Activated CD8-positive, alpha-beta memory T cell treated with anti-CD3 and anti-CD28 coated beads for 1 hour (primary cell): ENCODE measurements at regions not wholly inside any gene's neighbourhood (a gene's known extent, or its start where the extent isn't known, plus 50 kb on each side); places are given as distances from the start of the nearest gene placed in this dataset.
"Not testable (repeated sequence)": the region's sequence is repeated elsewhere in the genome, so short reads cannot be mapped to it uniquely, and the experiment has no call there.

Experiments
- DNase-seq, 2 donors: peaks; one replicate each; pipeline ENCODE4 v3.0.0-alpha.2; 2020; ENCODE audit warnings: low read depth in 1 of 2; ENCODE audit errors: extremely low read depth in 1 of 2

DNA sequence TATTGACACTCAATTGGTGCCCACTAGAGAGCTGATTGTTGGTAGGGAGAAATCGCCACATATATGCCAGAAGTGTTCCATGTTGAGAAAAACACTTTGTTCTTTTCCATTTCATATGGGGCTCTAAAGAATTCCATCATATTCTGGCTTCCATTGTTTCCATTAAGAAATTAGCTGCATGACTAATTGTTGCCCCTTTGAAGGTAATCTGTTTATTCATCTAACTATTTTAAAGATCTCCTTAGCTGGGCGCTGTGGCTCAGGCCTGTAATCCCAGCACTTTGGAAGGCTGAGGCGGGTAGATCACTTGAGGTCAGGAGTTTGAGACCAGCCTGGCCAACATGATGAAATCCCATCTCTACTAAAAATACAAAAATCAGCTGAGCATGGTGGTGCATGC is 109.9 kb downstream of the MRPL14 start:
- DNase-seq = not testable (repeated sequence)

DNA sequence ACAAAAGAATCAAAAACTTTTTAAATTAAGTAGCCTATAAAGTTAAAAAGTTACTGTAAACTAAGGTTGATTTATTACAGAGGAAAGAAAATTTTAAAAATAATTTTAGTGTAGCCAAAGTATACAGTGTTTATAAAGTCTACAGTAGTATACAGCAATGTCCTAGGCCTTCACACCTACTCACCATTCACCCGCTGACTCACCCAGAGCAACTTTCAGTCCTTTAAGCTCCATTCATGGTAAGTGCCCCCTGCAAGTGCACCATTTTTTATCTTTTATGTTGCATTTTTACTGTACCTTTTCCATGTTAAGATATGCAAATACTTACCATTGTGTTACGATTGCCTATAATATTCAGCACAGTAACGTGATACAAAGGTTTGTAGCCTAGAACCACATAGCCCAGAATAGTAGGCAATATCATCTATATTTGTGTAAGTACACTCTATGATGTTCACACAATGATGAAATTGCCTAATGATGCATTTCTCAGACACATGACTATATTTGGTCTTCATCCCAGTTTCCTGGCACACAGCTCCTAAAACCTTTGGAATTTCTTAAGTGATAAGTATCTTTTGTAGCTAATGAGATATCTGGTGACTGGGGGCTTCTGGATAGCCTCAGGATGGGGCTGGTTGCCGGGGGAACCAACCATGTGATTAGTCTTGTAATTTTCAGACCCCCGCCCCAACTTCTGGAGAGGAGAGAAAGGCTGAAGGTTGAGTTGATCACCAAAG is 111.0 kb downstream of the MRPL14 start:
- no peak for DNase-seq

DNA sequence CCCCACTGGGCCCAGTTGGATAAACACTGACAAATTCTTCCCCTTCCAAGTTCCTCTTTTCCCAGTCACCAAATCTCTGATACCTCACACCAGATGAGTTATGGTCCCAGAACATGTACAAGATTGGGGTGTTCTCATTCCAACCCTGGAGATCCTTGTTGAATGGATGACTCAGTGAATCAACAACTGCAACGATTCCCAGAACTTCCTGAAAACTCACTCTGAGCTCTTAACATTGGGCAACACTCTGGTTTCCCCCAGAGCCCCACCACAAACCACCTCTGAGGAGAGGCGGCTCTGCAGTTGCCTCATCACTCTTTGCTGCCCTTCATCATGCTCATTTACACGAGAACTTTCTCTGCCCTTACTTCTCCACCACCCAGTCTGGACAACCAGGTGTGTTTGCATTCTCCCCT is 115.2 kb downstream of the MRPL14 start:
- no peak for DNase-seq

DNA sequence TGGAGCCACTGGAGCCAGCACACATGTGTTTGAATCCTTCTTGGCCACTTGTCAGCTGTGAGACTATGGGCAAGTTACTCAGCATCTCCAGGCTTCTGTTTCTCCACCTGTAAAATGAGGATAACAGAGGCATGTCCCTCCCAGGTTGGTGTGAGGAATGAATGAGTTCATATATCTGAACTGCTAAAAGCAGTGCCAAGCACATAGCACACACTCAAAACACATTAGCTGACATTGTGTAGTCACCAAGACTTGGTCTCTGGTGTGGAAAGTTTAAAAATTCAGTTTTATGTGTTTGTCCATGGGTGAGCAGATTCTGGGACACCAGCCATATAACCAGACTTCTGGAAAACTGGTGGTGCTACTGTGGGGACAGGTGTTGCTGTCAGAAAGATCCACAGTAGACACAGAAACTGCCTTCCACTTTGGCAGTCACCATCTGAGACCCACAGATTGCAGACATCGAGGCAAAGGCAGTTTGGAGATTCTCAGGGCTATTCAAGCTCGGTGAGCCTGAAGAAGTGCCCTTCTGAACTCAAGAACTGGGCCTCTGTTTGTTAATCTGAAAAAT is 115.8 kb downstream of the MRPL14 start:
- no peak for DNase-seq

DNA sequence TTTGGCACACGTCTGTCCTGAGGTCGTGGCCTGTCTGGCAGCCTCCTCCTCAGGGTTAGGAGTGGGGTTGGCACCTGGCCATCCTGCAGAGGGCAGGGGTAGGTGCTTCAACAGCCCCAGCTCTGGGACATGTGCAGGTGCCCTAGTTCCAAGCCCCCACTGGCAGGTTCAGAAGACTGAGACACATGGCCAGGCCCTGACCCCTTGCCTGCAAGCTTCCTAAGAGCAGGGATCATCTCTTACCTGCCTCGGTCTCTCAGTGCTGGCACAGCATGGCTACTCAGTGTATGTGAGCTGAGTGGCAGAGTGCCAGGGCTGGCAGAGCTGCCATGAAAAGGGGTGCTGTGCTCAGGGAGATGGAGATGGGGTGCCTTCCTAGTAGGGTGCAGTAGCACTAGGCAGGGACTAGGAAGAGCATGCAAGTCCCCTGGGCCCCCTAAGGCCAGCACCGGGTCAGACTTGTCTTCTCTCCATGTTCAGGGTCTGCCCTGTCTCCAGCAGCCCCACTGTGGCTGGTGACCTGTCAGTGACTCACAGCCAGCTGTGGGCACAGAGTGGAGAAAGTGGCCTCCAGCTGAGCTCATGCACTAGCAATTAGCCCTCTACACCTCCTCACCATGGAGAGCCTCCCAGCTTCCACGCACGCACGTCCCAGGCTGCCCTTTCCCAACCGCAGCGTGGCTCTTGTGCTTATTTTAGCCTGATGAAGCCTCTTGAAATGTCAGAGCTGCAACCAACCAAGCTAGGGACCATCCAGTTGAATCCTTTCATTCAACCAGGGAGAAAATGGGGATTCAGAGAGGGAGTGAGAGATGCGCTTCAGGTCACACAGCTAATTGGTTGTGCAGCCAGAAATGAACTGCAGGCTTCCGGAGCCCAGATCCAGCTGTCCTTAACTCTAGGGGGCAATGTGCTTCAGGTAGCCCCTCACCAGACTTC is 116.6 kb downstream of the MRPL14 start:
- no peak for DNase-seq

DNA sequence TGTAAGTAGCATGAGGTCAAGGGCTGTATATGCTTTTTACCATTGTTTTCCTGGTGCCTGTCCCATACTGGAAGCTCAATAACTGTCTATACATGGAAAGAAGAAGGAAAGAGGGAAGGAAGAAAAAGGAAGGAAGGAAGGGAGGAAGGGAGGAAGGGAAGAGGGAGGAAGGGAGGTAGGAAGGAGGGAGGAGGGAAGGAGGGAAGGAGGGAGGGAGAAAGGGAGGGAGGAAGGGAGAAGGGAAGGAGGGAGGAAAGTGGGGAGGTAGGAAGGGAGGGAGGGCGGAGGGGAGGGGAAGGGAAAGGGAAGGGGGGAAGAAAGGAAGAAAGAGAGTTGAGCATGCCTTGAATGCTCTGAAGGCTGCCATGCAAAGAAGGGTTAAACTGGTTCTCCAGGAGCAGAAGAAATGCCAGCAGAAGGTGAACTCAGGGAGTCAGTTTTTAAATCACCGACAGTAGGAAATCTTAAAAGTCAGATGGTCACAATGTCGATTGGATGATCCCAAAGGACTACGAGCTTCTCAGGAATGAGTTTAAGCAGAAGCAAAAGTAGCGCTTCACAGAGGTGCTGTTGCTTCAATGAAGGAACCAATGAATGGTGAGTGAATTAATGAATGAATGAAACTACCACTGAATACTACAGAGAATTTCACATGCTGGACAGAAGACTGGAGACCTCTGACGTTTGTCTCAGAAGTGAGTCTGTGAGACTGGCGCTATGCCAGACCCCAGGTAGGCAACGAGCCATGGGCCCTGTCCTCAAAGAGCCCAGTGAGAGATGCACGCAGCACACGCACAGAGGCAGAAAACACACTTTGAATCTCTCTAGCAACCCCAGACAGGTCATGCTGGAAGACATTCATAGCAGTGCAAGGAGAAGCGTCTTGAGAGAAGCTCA is 117.6 kb downstream of the MRPL14 start:
- no peak for DNase-seq

DNA sequence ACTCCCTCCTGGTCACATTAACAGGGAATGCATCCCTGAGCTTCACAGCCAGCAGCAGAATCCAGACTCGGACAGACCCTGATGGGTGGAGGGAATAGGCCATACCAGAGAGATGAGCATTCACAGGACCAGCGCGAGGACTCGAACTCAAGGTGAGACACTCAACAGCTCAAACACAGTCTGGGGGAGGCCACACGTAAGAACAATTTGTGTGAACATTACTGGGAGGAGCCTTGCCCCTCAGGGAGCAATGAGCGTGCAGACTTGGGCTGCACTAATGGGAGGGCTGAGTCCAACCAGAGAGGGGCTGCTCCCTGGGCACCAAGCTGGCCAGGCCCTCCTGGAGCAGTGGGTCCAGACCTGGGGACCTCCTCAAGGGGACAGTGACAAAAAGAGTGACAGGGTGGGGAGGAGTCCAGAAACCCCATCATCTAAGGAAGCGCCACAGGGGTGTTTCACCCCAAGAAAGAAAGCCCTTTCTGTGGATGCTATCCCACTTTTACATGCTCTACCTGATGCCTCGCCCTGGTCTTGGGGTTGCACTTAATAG is 118.4 kb downstream of the MRPL14 start:
- no peak for DNase-seq

DNA sequence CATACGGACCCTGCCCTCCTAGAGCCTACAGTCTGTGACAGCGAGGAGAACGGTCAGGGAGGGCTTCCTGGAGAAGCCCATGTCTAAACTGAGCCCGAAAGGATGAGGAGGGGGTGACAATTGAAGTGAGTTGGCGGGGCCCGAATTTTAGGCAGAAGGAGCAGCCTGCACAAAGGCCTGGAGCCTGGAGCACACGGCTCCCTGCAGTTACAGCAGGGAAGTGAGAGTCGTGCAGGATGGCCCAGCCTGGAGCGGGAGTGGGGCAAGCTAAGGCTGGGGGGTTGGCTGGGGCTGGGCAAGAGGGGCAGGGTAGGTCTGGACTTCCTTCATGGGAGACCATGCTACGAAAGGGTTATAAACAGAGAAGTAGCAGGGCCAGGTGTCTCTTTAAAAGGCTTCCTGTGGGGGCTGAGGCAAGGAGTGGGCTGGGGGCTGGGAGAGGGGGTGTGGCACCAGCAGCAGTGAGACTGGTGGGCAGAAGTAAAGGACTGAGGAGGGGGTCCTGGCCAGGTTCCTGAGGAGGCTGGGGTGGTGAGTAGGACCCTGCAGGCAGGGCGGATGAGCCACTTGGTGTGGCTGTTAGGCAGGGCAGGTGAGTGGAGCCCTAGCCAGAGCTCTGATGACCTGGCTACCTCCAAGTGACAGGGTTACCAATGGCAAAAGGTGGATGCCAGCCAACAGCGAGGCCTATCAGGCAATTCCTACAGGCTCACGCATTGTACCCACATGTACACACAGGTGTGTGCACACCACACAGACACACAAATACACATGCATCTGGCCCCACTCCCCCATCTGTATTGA is 119.2 kb downstream of the MRPL14 start:
- no peak for DNase-seq

DNA sequence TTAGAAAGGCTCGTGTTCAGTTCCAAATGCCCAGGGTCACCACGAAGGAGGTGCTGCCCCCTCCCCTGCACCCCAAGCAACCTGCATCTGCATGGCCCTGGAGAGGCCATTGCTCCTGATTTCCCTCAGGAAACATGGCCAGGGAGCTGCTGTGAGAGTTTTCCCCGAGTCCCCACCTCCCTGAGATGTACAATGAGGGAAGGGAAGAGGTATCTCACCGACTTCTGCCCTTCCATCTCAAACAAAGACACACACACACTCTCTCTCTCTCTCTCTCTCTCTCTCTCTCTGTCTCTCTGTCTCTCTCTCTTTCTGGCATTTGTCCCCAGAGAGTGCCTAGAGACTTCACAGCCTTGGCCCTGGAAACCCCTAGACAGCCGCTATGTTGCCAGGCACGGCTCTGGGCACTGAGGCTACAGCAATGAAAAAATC is 120.4 kb downstream of the MRPL14 start:
- DNase-seq = no peak

DNA sequence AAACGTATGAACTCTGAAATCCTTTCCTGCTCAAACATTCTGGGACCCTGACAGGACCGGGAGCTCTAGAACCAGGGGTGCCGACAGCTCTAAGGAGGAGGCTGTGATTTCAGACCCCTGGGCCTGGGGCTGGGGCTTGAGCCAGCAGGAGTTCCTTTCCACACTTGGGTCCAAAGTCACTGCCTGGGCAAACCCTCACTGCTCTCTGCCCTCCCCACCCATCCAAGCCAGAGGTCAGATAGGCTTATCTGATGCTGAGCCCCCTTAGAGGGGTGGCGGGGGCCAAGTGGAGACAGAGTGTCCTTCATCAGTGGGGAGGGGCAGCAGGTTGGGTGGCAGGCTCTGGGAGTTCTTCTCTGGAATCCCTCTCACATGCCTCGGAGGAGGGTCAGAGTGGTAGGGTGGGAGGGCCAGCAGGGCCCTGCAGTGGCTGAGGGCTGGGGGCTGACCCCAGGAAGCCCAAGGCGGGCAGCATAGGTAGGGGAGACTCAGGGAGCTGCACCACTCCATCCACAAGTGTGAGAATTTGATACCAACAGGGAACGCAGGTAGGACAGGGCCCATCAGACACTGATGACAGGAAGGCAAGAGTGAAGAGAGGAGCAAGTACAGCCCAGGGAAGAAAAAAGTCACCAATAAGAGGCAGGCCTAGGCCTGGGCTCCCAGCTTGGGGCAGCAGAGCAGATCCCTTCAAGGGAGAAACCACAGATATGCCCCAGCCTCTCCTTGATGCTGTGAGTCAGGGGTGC is 121.0 kb downstream of the MRPL14 start:
- no peak for DNase-seq

DNA sequence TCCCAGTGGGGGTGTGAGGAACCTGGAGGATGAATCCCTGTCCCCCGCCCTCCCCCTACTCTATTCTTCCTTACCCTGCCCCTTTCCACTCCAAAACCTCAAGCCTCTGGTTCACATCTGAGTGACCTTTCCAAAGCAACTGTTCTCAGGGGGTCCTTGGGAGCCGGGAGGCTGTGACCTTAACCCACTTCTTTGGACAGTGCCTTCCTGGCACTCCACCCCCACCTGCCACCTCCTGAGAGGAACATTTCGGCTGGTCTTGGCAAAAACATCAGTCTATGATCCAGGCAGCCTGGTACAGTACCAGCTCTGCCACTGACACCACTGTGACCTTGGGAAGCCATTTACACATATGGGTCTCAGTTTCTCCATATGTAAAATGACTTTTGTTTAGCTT is 121.7 kb downstream of the MRPL14 start:
- no peak for DNase-seq

DNA sequence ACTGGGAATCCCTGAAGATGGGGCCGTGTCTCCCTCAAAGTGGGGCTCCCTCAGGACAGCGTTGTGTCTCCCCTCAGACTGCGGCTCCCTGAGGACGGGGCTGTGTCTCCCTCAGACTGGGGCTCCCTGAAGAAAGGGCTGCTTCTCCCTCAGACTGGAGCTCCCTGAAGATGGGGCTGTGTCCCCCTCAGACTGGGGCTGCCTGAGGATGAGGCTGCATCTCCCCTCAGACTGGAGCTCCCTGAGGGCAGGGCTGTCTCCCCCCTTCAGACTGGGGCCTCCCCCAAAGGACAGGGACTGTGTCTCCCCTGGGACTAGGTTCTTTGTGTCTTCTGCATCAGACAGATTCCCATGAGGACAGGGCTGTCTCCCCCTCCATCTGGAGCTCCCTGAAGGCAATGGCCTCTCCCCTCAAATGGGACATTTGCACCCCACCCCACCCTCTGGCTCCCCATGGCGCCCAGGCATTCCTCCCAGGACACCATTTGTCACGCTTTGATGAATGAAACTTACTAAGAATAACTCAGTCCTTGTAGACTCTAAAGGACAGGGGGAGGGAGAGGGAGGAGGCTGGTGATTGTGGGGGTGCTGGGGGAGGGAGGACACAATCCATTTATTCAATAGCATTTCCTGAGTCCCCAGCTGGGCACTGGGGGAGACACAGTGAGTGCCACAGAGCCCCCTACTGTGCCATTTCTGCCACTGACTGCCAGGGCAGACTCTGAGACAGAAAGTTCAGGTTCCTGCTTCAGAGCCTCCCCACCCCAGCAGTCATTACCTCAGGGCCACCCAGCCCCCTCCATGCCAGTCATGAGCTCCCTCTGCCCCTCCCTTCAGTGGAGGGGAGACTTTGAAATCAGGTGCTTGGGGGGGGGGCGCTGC is 122.4 kb downstream of the MRPL14 start:
- no peak for DNase-seq

DNA sequence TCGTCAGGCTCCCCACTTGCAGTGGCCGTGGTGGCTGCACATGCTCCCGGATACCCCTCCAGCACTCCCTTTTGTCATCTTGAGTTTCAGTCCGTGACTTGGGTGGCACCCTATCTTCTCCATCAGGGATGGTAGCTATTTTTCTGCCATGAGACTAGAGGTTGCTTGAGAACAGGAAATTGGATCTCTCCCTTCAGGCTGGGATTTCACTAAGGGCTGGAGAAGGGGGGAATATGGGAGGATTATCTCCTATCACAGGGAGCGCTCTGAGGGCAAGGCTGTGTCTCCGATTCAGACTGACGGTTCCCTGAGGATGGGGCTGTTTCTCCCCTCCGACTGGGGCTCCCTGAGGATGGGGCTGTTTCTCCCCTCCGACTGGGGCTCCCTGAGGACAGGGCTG is 123.1 kb downstream of the MRPL14 start:
- no peak for DNase-seq

DNA sequence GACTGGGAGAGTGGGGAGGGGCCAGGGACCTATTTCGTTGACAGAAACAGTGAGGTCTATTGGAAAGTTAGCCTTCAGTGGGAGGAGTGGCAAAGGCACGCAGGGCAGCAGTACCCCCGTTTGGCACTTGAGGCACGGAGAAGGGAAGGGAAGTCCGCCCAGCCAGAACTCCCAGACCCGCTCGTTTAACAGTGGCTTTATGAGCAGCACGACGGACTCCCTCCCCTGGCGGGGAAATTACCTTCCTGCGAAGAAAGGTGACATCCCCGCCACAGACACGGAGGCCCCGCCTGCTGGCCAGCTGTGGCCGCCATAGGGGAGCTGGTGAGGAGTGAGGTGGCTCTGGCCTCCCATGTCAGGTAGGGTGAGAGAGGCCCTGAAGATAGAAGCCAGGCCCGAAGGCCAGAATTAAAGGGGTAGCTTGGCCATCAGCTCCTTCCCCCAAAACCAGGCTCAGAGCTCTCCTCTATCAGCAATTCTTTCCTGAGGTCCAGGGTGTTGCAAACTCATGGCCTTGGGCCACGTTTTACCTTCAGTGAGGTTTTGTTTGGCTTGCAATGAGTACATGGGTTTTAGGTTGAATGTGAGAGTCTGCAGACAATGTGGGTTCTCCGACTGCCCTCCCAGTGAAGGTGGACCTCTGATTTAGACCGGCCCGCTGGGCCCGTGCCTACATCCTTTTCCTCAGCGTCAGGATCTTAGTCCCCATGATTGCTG is 123.7 kb downstream of the MRPL14 start:
- no peak for DNase-seq

DNA sequence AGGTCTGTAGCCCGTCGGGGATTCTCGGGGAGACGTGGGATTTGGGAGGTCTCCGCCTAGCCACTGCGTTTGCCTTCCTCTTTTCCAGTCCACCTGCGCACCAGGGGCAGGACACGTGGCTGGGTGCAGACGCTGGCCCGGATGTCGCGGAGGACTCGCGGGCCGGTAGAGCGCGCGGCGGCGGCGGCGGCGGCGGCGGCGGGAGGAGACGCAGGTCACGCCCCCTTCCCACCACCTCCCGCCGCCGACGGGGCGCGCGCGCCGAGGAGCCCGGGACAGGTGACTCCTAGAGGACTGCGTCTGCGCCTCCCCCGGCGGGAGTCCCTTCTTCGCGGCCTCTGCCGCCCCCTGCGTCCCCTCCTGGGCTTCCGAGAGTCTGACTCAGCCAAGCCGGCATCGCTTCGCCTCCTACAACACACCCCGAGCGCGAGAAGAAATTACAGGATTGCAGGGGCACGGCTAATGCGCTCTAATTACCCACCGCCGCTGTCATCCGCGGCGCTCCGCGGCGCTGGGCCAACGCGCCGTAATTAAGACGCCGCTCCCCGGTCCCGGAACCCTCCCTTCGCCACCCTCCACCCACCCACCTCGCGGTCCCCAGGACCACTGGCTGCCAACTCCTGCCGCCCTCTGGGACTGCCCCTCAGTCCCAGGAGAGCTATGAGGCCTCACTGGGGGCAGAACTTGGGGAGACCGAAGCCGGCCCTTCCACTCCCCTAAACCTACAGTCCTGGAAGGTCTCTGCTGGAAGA is 124.5 kb downstream of the MRPL14 start:
- peak in 1 of 2 donors; percentile 24 for DNase-seq

DNA sequence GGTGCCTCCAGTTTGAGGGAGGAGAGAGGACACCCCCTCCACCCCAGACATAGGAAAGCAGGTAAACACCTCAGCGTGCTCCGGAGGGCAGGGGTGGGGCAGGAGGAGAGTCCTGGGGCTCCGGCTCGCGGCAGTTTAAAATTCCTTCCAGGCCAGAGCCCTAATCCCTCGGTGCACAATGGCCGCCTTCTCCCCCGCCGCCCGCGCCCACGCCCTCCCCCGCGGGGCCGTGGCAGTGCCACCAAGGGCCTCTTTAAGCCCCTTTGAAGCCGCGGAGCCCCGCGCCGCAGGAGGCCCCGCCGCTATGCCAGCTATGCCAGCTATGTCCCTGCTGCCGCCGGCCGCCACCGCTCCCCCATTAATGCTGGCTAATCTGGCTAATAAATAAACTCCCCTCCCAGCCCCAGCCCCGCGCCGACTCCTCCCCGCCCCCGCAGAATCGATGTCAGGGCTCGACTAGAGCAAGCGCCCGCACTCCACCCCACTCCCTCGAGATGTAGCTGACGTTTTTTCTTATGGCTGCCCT is 125.1 kb downstream of the MRPL14 start:
- DNase-seq = no peak
